Keratinocyte (primary cell): ENCODE measurements at regions not wholly inside any gene's neighbourhood (a gene's known extent, or its start where the extent isn't known, plus 50 kb on each side); places are given as distances from the start of the nearest gene placed in this dataset.

Experiments used
- EZH2 ChIP-seq: IDR thresholded peaks from one replicate; pipeline ENCODE4 v1.6.1; 2012; ENCODE audit warnings: inconsistent platforms, mild to moderate bottlenecking, low read length, moderate library complexity
- TF ChIP-seq, protein P1 (sequence below), 3 experiments: IDR thresholded peaks in 1 of 3; conservative IDR thresholded peaks in 1 of 3; optimal IDR thresholded peaks in 1 of 3; 2 replicates in 2 of 3; 3 replicates in 1 of 3; pipeline versions ENCODE3 to v1.5.1; 2011; ENCODE audit warnings: low read length in 3 of 3, mild to moderate bottlenecking in 3 of 3, moderate library complexity in 2 of 3, control low read depth in 1 of 3, inconsistent platforms in 1 of 3; ENCODE audit not compliant: insufficient read depth in 2 of 3; ENCODE audit errors: extremely low read depth in 1 of 3

DNA sequence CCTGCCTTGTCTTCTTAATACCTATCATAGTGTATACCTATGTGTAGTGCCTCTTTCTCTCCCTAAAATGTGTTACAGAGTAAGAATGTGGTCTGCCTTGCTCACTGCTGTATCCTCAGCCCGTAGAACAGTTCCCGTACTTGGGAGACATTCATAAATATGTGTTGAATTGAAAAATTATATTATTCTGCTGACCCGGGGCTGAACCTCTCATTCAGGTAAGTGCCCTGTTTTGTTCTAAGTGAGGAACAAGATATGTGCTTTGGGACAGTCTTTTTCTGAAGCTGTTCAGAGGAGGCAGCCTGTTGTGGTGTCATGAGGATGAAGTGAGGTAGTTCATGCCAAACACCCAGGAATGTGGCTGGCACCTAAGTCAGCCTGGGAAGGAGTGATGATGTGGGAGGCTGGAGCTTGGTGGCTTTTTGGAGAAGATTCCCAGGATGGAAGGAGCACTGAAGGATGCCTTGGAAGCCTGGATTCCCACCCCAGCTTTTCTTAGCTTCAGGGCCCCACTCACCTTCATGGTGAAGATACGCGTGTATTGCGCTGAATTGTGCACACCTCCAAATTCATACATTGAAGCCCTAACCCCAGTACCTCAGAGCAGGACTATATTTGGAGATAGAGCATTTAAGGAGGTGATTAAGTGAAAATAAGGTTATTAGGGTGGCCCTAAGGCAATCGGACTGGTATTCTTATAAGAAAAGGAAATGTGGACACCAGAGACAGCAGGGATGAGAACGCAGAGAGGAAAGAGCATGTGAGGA, 166.3 kb downstream of the DDX1 start:
- TF ChIP-seq, protein P1, sequence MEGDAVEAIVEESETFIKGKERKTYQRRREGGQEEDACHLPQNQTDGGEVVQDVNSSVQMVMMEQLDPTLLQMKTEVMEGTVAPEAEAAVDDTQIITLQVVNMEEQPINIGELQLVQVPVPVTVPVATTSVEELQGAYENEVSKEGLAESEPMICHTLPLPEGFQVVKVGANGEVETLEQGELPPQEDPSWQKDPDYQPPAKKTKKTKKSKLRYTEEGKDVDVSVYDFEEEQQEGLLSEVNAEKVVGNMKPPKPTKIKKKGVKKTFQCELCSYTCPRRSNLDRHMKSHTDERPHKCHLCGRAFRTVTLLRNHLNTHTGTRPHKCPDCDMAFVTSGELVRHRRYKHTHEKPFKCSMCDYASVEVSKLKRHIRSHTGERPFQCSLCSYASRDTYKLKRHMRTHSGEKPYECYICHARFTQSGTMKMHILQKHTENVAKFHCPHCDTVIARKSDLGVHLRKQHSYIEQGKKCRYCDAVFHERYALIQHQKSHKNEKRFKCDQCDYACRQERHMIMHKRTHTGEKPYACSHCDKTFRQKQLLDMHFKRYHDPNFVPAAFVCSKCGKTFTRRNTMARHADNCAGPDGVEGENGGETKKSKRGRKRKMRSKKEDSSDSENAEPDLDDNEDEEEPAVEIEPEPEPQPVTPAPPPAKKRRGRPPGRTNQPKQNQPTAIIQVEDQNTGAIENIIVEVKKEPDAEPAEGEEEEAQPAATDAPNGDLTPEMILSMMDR (optimal IDR thresholded peaks at IDR 0.05 in 1 of 3, IDR thresholded peaks at IDR 0.05 in 1 of 3, conservative IDR thresholded peaks at IDR 0.05 in 1 of 3; ENCODE audit: extremely low read depth in 1 of 3, insufficient read depth in 2 of 3, low read length in 3 of 3): no peak
- no peak for TF ChIP-seq EZH2
